IPS-18a (cell line): ENCODE measurements at regions not wholly inside any gene's neighbourhood (a gene's known extent, or its start where the extent isn't known, plus 50 kb on each side); places are given as distances from the start of the nearest gene placed in this dataset.

ENCODE experiments used
- H3K27ac ChIP-seq: one replicate; pipeline ENCODE4 v1.5.1; 2013; ENCODE audit warnings: low read length
- H3K27me3 ChIP-seq: one replicate; pipeline ENCODE4 v1.6.1; 2013; ENCODE audit warnings: mild to moderate bottlenecking, low read length; ENCODE audit not compliant: control insufficient read depth, insufficient read depth
- H3K36me3 ChIP-seq: one replicate; pipeline ENCODE4 v1.6.1; 2013; ENCODE audit warnings: low read depth, low read length; ENCODE audit not compliant: control insufficient read depth
- H3K4me1 ChIP-seq: one replicate; pipeline ENCODE4 v1.6.1; 2013; ENCODE audit warnings: low read depth, low read length; ENCODE audit not compliant: control insufficient read depth
- H3K4me3 ChIP-seq: one replicate; pipeline ENCODE4 v1.5.1; 2013; ENCODE audit warnings: low read length
- H3K9ac ChIP-seq: one replicate; pipeline ENCODE4 v1.6.1; 2013; ENCODE audit warnings: mild to moderate bottlenecking, low read length, moderate library complexity
- H3K9me3 ChIP-seq: one replicate; pipeline ENCODE4 v1.6.1; 2013; ENCODE audit warnings: low read depth, low read length; ENCODE audit not compliant: control insufficient read depth

GRCh38 chr2:133794114-133794513 lies 225.9 kb upstream of the NCKAP5 start:
- peaks cover 4% of the 10 kb centered on the region for H3K9me3 ChIP-seq
- no peak overlapping the region for H3K27ac ChIP-seq
- H3K9ac ChIP-seq: no peak overlapping the region
- no peak overlapping the region for H3K4me3 ChIP-seq
- no peaks in the 10 kb centered on the region for H3K36me3 ChIP-seq
- no peaks in the 10 kb centered on the region for H3K27me3 ChIP-seq
- H3K4me1 ChIP-seq: no peaks in the 10 kb centered on the region

DNA sequence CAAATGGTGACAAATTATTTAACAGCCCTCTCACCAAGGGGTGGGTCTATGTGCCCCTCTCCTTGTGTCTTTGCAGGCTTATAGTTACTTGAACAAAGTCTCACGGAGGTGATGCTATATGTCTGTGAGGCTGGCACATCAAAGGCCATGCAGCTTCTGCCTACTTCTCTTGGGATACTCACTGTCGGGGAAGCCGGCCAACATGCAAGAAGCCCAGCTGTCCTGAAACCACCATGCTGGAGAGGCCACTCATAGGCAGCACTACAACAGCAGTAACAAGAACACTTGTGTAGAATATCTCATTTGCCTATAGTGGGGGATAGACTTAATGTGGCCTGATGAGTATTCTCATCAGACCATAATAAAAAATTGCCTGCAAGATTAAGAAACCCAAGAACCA lies 233.7 kb upstream of the NCKAP5 start:
- no peaks in the 10 kb centered on the region for H3K27me3 ChIP-seq
- no peak overlapping the region for H3K4me3 ChIP-seq
- no peak overlapping the region for H3K27ac ChIP-seq
- H3K36me3 ChIP-seq: no peaks in the 10 kb centered on the region
- H3K9ac ChIP-seq: no peak overlapping the region
- peaks cover 4% of the 10 kb centered on the region for H3K9me3 ChIP-seq
- H3K4me1 ChIP-seq: peaks cover 3% of the 10 kb centered on the region

- Histone ChIP-seq H3K9me3 (no peaks in the 10 kb centered on the region), H3K4me3 (no peak overlapping the region), H3K4me1 (peaks cover 3% of the 10 kb centered on the region), H3K9ac (no peak overlapping the region), H3K36me3 (no peaks in the 10 kb centered on the region), H3K27me3 (no peaks in the 10 kb centered on the region), H3K27ac (no peak overlapping the region)
Observed at GRCh38 chr2:133802409-133803039, 234.3 kb upstream of the NCKAP5 start.

DNA sequence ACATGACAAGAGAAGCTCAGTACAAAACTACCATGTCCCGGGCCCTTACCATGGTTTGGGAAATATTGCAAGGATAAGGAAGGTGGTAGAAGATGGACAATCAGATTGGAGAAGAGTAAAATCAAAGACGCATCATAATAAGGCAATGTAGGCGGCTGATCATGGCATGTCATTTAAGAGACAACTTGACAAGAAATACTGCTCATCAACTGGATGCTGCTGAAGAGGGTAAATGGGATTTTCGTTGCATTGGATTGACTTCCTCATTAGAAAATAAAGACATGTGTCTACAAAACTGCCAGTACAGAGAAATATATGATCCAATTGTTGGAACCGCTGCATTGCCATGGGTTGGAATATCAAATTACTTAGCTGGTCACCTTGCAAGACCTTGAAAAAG lies 238.3 kb upstream of the NCKAP5 start:
- Histone ChIP-seq H3K9ac (no peak overlapping the region), H3K27me3 (no peaks in the 10 kb centered on the region), H3K4me3 (no peak overlapping the region), H3K4me1 (peaks cover 3% of the 10 kb centered on the region), H3K9me3 (no peaks in the 10 kb centered on the region), H3K36me3 (no peaks in the 10 kb centered on the region), H3K27ac (no peak overlapping the region)

DNA sequence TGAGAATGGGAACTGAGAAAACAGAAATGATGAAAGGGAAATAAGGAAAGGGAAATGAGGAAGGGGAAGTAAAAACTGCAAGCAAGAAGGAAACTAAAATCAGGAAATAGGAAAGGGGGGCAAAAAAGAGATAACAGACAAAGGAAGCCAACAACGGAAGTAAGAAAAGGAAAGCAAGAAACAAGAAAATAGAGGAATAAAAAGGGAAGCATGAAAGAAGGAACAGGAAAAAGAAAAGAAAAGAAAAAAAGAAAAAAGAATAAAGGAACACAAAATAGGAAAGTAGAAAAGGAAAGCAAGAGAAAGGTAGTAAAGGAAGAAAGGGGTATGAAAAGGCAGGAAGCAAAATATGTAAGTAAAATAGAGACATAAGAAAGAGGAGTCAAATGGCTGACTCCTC lies 241.2 kb upstream of the NCKAP5 start:
- H3K4me3 ChIP-seq: no peak overlapping the region
- H3K9me3 ChIP-seq: no peaks in the 10 kb centered on the region
- H3K27ac ChIP-seq: no peak overlapping the region
- H3K36me3 ChIP-seq: no peaks in the 10 kb centered on the region
- H3K4me1 ChIP-seq: peaks cover 3% of the 10 kb centered on the region
- no peak overlapping the region for H3K9ac ChIP-seq
- H3K27me3 ChIP-seq: no peaks in the 10 kb centered on the region

GRCh38 chr2:133810559-133810958 lies 242.3 kb upstream of the NCKAP5 start:
- H3K9ac ChIP-seq: no peak overlapping the region
- no peaks in the 10 kb centered on the region for H3K36me3 ChIP-seq
- H3K4me1 ChIP-seq: peaks cover 3% of the 10 kb centered on the region
- H3K27ac ChIP-seq: no peak overlapping the region
- H3K4me3 ChIP-seq: no peak overlapping the region
- H3K9me3 ChIP-seq: no peaks in the 10 kb centered on the region
- no peaks in the 10 kb centered on the region for H3K27me3 ChIP-seq

DNA sequence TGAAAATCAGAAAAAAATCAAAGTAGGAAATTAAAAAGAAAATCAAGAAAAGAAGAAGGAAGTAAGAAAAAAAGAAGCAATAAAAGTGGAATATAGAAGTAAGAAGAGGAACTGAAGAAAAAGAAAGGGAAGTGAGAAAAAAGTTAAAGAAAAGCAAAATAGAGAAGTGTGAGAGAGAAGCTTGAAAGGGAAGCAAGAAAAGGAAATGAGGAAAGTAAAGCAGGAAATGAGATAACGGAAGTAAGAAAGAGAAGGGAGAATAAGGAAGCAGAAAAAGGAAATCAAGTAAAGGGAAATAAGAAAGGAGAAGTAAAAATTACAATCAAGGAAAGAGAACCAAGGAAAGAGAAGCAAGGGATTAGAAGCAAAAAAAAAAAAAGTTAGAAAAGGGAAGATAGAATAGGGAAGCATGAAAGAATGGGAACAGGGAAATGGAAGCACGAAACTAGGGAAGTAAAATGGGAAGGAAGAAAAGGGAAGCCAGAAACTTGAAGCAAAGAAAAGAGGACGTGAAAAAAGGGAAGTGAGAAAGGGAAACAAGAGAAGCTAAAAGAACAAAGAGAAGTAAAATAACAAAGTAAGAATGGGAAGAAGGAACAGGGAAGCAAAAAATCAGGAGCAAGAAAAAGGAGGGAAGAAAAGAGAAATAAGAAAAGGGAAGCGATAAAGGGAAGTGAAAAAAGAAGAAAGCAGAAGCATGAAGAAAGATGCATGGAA lies 243.3 kb upstream of the NCKAP5 start:
- H3K36me3 ChIP-seq: no peaks in the 10 kb centered on the region
- no peaks in the 10 kb centered on the region for H3K27me3 ChIP-seq
- no peak overlapping the region for H3K9ac ChIP-seq
- H3K9me3 ChIP-seq: no peaks in the 10 kb centered on the region
- no peak overlapping the region for H3K4me3 ChIP-seq
- H3K27ac ChIP-seq: no peak overlapping the region
- H3K4me1 ChIP-seq: no peaks in the 10 kb centered on the region

- Histone ChIP-seq H3K27ac (no peak overlapping the region), H3K36me3 (no peaks in the 10 kb centered on the region), H3K9me3 (no peaks in the 10 kb centered on the region), H3K9ac (no peak overlapping the region), H3K4me1 (peaks cover 4% of the 10 kb centered on the region), H3K27me3 (no peaks in the 10 kb centered on the region), H3K4me3 (no peak overlapping the region)
Observed at GRCh38 chr2:133812826-133813617, 244.8 kb upstream of the NCKAP5 start.

DNA sequence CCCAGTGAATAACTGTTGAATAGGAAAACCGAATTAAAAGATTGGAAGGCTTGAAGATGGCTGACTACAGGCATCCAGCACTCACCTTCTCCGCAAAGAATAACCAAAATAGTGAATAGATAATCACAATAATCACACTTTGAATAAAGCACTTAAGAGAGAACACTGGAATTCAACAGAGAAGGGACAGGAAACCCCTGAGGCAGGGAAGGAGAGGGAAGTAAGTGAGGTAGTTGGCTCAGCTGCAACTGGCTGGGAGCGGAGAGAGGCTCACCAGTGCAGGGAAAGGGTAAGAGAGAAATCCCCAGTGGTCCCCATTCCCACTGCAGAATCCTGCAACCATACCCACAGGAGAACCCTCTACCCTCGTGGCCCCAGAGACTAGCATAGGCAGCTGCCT lies 246.6 kb upstream of the NCKAP5 start:
- no peak overlapping the region for H3K4me3 ChIP-seq
- no peaks in the 10 kb centered on the region for H3K27me3 ChIP-seq
- H3K9ac ChIP-seq: no peak overlapping the region
- H3K36me3 ChIP-seq: no peaks in the 10 kb centered on the region
- H3K9me3 ChIP-seq: no peaks in the 10 kb centered on the region
- H3K4me1 ChIP-seq: peaks cover 4% of the 10 kb centered on the region
- no peak overlapping the region for H3K27ac ChIP-seq

GRCh38 chr2:133816037-133816436 lies 247.8 kb upstream of the NCKAP5 start:
- Histone ChIP-seq H3K9ac (no peak overlapping the region), H3K27me3 (no peaks in the 10 kb centered on the region), H3K4me1 (peaks cover 4% of the 10 kb centered on the region)

GRCh38 chr2:133817680-133818566 lies 249.7 kb upstream of the NCKAP5 start:
- H3K9ac ChIP-seq: no peak overlapping the region
- peaks cover 4% of the 10 kb centered on the region for H3K4me1 ChIP-seq
- no peaks in the 10 kb centered on the region for H3K27me3 ChIP-seq
- no peak overlapping the region for H3K4me3 ChIP-seq
- H3K9me3 ChIP-seq: no peaks in the 10 kb centered on the region
- H3K27ac ChIP-seq: no peak overlapping the region
- H3K36me3 ChIP-seq: no peaks in the 10 kb centered on the region

More at GRCh38 chr2:133816037-133816436, 247.8 kb upstream of the NCKAP5 start:
- no peaks in the 10 kb centered on the region for H3K9me3 ChIP-seq
- H3K27ac ChIP-seq: no peak overlapping the region
- no peaks in the 10 kb centered on the region for H3K36me3 ChIP-seq
- no peak overlapping the region for H3K4me3 ChIP-seq
